GM21723 (cell line): ENCODE measurements at regions not wholly inside any gene's neighbourhood (a gene's known extent, or its start where the extent isn't known, plus 50 kb on each side); places are given as distances from the start of the nearest gene placed in this dataset.
"Not testable (repeated sequence)": the region's sequence is repeated elsewhere in the genome, so short reads cannot be mapped to it uniquely, and the experiment has no call there.

Experiments used
- ATAC-seq: cut with Tn5 transposase; IDR thresholded peaks from one replicate; pipeline ENCODE4 v1.9.1; 2021; ENCODE audit warnings: mild to moderate bottlenecking, moderate library complexity; ENCODE audit not compliant: unreplicated experiment

DNA sequence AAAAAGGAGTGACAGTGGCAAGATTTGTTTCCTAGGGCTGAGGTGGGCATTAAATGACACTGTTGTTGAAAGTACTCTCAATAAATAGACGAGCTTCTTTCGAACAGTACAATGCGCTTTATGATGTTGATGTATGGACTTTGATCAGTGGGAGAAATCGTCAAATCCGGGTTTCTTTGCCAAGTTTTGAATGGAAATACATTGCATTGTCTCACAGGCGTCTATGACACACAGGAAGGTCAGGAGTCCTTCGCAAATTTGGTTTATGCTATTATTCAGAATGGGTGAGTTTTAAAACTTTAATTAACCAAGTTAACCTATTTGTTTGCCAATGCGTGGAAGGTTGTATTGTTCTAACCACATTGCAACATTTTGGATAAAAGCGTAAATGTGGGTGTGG is 547.3 kb upstream of the SLC35B3 start:
- ATAC-seq, result no peak

DNA sequence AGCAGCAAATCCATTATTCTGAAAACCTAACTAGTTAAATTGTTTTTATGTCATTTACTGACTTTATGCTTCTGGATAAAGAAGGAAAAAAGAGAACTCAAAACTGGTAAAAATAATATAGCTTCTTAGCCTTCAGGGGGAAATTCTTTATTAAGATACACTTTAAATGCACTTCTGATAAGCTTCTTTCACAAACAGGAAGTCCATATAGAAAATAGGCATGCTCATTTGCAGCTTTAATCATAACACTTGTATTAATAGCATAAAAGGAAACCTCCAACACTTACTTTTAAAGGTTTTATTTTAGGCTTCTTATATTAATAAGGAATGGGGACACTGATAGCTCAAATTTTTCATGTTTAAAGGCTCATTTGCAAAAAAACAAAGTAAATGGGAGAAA is 538.0 kb upstream of the SLC35B3 start:
- ATAC-seq, result no peak

DNA sequence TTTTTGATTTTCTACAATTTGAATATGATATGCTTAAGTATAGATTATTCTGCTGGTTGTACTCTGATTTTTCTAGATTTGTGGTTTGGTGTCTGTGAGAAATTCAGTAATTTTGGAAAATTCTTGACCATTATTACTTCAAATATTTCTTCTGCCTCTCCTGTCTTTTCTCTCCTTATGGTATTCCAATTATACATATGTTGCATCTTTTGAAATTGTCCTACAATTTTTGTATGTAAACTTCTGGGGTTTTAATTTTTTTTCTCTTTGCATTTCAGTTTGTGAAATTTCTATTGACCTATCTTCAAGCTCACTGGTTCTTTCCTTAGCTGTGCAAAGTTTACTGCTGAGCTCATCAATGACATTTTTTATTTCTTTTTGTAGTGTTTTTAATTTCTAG is 534.4 kb upstream of the SLC35B3 start:
- no peak for ATAC-seq

DNA sequence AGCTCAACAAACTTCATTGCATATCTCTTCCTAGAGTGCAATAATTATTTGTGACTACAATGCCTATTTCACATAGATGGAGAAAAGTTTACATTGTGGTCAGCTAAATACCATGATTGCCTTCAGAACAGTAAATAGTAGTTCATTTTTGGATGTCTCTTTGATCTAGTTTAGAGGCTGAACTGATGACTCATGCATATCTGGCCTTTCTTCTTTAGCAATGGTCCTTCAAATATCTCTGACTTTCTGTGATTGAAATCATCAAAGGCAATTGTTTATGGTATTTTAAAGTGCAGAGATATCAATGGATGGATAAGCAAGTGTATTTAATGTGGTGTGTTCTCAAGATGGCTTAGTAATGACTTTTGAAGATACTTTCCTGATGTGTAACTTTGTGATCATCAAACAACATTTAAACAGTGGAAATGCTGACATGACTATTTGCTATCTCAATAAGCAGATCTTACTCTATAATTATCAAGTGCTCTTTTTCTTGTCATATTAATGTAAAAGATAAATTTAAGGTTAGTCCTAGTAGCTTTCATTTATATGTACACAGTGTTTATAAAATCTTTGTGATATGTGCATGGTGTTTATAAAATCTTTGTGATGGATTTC is 523.7 kb upstream of the SLC35B3 start:
- ATAC-seq, result no peak

DNA sequence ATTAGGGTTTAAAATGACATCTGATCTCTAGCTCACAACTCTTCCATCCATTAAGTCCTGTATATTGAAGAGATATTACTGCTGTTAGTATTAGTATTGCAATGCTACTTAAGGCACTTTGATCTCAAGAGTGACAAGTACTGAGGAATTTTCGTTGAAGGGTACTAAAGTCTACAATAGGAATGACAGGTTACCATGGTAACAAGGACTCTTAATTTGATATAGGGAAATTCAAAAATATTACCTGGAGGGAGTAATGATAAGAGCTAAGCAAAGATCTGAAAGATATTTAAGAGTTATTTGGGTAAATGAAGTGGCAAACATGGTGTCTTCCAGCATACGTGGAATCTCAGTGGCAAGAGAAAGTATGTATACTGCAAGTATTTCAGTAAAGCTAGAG is 518.0 kb upstream of the SLC35B3 start:
- ATAC-seq, result no peak

DNA sequence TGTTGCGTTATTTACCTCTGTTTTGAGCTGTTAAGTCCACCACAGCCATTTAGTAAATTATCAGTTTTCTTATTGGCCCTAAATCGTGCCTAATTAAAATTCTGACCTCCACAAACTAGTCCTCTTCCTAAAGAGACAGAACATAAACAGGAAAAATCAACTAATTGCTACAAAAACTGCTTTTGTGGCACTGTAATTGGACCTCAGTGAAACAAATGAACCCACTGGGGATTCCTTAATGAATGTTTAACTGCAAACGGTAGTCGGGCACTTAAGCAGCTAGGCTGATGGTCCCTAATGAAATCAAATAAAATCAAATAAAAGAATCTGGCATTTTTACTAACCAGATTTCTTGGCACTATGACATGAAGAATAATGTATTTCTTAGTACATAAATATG is 513.4 kb upstream of the SLC35B3 start:
- no peak for ATAC-seq

DNA sequence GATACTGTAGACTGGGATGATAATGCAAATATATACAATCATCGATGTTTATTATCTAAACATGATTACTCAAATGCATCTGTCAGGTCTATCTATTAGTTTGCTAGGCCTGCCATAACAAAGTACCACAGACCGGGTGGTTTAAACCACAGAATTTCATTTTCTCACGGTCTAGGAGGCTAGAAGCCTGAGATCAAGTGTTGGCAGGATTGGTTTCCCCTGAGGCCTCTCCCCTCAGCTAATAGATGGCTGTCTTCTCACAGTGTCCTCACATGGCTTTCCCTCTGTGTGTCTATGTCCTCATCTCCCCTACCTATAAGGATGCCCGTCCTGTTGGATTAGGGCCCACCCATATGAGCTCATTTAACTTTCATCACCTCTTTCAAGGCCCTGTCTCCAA is 512.6 kb upstream of the SLC35B3 start:
- ATAC-seq, result no peak

DNA sequence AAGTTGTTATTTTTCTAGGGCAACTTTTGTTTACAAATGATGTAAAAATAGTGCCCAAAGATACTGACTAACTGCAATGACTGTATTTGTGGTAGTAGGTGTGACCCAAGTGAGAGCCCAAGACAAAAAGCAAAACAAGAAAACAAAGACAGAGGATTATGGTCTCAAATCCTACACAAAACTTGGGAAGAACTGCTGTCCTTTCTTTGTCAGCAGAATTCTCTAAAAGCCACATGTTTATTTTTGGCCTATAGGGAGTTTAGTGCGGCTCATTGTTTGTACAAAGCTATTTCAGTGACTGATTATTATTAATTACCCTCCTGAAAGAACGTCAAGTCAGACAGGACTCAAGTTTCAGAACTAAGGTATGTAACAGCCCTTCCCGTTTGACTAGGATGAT is 509.2 kb upstream of the SLC35B3 start:
- ATAC-seq, result no peak

DNA sequence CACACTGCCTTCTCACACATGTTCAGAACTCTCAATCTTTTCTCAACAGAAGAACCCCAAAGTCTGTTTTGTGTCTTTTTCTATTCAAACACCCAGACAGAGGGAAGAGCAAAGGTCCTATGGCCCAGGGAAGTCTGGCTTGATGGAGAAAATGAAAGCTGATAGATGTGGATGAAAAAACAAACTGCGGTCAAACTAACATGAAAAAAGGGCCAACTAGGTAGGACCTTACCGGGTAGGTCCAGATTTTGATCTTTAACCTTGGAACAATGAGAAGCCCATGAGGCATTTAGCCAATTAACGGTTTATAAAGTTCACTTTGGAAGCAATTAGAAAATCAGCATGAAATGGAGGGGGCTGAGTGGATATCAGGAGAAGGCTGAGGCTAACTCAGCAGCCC is 507.7 kb upstream of the SLC35B3 start:
- no peak for ATAC-seq

DNA sequence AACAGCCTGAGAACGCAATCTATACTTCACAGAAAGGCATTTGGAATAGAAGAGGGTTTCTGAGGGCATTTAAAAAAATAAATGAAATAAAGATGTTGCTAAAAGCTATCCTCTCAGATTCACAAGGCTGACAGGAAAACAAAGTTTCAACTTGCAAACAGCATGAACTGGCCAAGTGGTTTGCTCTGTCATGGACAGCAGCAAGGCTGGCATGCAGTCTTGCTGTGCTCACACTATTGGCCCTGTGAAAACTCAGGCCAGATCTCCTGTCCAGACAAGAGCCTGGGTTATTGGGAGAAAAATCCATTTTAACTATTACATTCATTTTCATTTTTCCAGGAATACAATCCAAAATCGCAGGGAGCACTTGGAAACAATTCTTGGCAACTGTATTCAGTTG is 506.2 kb upstream of the SLC35B3 start:
- ATAC-seq, result no peak

DNA sequence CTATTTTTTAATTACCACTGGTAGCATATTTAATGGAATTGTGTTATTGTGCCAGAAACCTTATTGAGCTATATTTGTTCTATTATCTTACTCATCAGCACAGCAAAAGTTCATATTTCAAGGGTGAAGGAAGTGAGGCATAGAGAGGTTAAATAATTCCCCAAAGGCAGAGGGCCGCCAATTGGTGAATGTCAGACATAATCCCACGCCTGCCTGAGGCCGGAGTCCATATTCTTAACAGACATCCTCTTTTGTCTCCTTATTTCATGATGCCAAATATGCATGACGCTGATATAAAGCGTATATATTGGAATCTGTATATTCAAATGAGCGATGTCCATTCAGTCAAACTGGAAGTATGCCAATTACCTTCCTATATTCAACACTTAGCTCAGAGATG is 505.0 kb upstream of the SLC35B3 start:
- ATAC-seq, result no peak

DNA sequence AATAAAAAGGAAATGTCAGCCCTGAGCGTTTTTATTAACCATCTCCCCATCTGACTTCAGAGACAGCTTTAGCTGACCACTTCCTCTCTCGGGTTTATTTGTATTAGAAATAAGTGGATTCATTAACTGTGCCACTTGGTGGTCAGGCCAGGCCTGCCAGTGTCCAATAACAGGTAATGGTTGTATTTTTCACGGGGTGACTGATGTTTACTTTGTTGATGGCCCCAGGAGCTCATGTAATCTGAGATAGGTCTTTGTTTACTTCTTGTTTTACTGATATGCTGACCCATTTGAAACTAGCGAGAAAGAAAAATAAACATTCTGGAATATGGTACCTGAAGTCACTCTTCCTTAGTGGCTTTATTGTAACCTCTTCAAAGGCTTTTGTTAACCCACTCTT is 504.3 kb upstream of the SLC35B3 start:
- ATAC-seq, result no peak

DNA sequence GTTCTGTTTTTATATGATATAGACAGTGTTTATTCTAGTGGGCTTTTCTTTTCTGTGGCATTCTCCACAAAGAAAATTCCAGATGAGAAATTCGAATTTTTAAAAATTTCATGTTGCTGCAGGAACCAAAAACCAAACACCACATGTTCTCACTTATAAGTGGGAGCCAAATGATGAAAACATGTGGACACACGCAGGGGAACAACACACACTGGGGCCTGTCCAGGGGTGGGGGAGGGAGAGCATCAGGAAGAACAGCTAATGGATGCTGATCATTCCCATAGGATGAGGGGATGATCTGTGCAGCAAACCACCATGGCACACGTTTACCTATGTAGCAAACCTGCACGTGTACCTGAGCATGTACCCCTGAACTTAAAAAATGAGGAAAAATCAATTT is 499.0 kb upstream of the SLC35B3 start:
- ATAC-seq, result no peak

DNA sequence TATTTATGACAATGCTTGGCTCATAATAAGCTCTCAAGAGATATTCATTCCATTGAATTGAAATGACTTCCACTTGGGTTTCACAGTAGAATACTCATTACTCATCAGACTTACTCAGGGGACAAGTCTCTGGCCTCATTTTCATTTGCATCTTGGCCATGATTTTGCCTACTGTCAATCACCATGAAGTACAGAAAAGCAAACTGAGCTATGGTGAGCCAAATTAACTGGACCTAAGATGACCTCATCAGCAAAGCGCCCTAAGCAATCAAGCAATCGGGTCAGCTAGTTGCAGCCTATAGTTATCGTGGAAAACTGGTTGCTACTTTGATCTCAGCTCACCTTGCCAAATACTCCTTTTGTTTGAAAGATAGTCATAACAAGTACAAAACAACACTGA is 494.7 kb upstream of the SLC35B3 start:
- ATAC-seq, result no peak

DNA sequence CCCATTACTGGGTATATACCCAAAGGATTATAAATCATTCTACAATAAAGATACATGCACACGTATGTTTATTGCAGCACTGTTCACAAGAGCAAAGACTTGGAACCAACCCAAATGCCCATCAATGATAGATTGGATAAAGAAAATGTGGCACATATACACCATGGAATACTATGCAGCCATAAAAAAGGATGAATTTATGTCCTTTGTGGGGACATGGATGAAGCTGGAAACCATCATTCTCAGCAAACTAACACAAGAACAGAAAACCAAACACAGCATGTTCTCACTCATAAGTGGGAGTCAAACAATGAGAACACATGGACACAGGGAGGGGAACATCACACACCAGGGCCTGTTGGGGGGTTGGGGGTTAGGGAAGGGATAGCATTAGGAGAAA is 484.9 kb upstream of the SLC35B3 start:
- not testable (repeated sequence) for ATAC-seq

DNA sequence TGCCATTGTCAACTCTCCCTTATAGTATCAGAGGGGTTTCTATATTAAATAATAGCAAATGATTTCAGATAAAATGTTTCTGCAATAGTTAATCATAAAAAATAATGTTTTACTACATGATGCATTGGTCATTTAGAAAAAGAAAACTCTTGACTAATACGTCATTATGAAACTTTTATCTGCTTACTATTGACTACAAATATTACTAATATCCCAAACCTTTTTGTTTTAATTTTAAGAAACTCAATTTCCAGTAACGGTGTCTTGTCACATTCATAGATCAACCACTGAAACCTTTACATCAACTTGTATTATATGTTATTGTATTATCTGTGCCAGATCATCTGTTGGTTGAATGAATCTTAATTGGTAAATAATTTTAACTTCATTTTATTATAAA is 482.9 kb upstream of the SLC35B3 start:
- ATAC-seq, result no peak

DNA sequence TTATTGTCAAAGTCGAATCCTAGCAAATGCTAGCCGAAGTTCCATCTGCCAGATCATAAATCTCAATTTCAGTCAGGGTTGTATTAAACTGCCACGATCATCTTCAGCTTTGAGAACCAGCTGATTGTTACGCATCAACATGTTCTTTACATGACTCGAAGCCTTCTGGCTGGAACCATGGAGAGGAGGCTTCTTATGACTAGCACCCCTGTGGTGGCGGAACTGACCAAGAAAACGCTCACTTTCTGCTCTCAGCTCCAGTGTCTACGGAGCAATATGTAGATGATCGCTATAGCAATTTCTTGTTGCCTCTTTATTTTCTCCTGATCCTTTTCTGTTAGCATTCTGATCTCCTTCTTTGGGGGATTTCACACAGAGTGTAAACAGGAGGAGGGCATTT is 479.4 kb upstream of the SLC35B3 start:
- ATAC-seq, result no peak

DNA sequence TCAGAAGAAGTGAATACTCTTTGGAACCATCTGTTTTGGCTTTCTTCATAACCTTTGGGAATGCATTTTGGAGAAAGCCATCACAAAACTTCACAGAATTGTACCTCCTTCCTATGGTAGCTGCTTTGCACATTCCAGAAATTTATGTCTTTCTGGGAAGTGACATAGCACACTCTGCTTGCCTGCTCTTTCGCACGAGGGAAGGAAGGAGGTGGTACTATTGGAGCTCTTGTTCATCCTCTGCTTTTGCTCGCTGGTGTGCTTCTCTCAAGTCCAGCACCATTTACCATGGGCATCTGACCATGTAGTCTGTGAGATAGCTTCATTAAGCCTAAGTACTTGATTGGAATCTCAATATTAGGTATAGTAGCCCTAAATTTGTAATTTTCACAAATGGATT is 473.3 kb upstream of the SLC35B3 start:
- ATAC-seq, result no peak

DNA sequence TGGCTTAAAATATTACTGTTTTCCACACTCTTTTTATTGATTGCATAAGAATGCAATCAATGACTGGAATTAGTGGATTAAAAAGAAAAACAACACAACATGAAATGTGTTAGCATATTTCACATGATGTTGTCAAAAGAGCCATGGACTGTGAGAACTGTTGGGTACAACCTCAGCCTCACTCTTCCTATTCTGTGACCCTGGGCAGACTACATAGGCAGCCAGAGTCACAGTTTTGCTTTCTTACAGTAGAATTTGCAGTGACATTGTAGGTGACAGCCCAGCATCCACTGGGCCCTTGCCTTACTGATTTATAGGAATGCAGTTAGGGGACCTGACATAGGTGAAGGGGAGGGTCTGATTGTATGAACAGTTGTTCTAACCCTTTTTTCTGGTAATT is 471.4 kb upstream of the SLC35B3 start:
- no peak for ATAC-seq

DNA sequence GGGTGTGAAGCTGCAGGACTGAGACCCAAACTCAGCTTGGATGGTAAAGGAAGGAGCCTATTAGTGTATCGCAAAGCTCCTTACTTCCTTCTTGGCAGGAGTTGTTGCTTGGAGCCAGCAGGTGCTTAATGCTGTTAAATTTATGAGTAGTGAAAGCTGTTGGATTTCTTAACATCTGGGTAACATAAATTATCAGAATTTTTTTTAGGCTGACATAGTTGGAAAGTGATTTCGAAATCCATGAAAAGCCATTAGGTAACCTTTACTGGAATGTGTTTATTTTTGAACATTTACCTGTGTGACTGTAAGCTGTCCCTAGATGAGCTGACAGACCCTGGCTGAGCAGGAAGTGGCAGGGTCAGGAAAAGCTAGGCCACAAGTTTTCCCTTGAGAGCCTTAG is 470.4 kb upstream of the SLC35B3 start:
- ATAC-seq, result no peak

DNA sequence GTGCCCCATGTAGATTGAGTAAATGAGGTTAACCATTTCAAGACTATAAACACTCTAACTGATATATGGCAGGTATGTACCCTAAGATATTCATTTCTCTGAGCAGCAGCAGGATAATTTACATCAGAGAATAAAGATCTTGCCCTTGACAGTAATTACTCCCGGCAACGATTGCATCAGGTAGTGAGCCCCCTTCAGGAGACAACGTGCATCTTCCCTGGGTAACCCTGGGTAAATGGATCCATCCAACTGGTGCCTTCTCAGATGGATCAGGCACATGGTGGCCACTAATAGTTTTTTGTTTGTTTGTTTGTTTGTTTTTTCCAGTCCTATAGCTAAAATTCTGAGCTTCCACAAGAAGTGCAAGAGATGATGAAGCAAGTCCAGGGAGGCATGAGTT is 469.4 kb upstream of the SLC35B3 start:
- ATAC-seq, result no peak

DNA sequence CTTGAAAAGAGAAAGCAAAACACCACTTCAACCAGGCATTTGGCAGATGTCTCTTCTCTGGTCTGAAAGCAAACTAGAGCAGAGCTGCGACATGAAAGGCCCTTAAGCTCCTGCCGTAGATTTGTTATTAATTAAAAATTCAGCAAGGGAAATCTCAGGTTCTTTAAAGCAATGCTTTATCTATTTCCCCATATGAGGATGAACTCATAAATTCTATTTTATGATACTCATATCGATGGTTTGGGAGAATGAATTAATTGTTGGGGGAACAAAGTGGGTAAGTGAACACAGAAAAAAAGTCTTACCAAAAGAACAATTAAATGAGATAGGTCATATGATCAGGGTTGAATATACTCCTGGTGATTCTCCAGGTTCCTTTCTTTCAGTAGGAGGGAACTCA is 464.7 kb upstream of the SLC35B3 start:
- ATAC-seq, result no peak

DNA sequence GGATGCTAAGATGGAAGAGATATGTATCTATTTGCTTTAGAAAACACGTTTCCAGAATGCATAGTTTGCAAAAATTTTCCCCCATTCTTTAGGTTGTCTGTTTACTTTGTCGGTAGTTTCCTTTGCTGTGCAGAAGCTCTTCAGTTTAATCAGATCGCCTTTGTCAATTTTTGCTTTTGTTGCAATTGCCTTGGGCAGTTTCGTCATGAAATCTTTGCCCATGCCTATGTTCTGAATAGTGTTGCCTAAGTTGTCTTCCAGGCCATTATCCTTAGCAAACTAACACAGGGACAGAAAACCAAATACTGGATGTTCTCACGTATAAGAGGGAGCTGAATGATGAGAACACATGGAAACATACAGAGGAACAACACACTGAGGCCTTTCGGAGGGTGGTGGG is 454.2 kb upstream of the SLC35B3 start:
- no peak for ATAC-seq

DNA sequence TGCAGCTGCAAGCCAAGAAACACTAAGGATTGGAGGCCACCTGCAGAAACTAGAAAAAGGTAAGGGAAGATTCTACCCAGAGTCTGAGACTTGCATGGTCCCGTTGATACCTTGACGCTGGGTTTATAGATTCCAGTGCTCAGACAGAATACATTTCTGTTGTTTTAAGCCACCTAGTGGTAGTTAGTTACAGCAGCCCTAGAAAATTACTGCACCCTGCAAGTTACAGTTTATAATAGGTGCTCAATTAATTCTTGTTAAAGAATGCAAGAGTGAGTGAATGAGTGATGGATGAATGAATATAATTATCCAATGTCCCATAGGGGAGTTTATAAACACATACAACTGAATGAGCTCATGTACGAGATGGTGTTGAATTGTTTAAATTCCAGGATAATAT is 453.1 kb upstream of the SLC35B3 start:
- no peak for ATAC-seq
